HUES48 (cell line): ENCODE measurements at regions not wholly inside any gene's neighbourhood (a gene's known extent, or its start where the extent isn't known, plus 50 kb on each side); places are given as distances from the start of the nearest gene placed in this dataset.

ENCODE experiments used
- H3K27ac ChIP-seq: one replicate; pipeline ENCODE4 v1.7.0; 2013; ENCODE audit warnings: low read depth, low read length, inconsistent platforms
- H3K27me3 ChIP-seq: 2 replicates; pipeline ENCODE4 v1.6.1; 2013; ENCODE audit warnings: mild to moderate bottlenecking, low read length; ENCODE audit not compliant: control insufficient read depth, insufficient read depth
- H3K36me3 ChIP-seq: 2 replicates; pipeline ENCODE4 v1.6.1; 2013; ENCODE audit warnings: low read length; ENCODE audit not compliant: control insufficient read depth, insufficient read depth
- H3K4me1 ChIP-seq: 2 replicates; pipeline ENCODE4 v1.6.1; 2013; ENCODE audit warnings: mild to moderate bottlenecking, low read length; ENCODE audit not compliant: control insufficient read depth, insufficient read depth
- H3K4me3 ChIP-seq: 2 replicates; pipeline ENCODE4 v1.5.1; 2013; ENCODE audit warnings: mild to moderate bottlenecking, low read depth, low read length
- H3K9ac ChIP-seq: 2 replicates; pipeline ENCODE4 v1.6.1; 2013; ENCODE audit warnings: mild to moderate bottlenecking, low read depth, low read length, moderate library complexity
- H3K9me3 ChIP-seq: 2 replicates; pipeline ENCODE4 v1.6.1; 2013; ENCODE audit warnings: low read length; ENCODE audit not compliant: control insufficient read depth, insufficient read depth

DNA sequence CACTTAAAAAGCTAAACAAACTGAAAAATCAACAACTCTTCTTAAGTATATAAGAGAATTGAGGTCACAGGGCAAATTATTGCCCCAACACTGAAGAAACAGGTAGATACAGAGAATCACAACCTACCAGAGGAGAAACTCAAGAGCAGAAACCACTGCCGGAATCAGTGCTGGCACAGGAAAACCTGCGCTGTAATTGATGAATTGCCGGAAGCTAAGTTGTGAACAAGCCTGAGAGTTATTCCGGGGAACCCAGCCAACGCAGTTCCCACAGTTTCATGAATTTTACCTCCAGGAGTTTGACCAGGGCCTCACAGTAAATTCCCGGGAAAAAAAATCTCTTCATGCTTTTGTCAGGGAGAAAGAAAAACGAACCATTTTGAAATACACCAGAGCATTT, 657.1 kb upstream of the BRINP3 start:
- no peak overlapping the region for H3K9ac ChIP-seq
- H3K9me3 ChIP-seq = no peaks in the 10 kb centered on the region

DNA sequence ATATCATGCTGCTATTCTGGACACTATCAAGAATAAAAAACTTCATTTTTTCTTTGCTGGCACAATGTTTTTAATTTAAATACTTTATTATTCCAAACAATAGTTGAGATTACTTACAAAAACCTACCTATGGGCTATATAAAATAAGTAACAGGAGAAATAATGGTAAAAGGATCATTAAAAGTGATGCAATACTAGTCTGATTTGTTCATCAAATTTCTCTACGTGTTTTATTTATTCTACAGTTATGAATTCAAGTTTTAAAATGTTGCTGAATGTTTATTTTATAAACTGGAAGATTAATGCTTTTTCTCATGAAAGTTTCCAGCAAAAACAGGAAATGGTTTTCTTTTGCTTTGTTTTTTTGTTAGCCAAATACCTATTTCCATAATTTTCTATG, 662.4 kb upstream of the BRINP3 start:
- Histone ChIP-seq H3K36me3 (no peaks in the 10 kb centered on the region), H3K27ac (no peak overlapping the region), H3K9me3 (no peaks in the 10 kb centered on the region), H3K4me1 (no peaks in the 10 kb centered on the region), H3K4me3 (no peak overlapping the region), H3K27me3 (no peaks in the 10 kb centered on the region), H3K9ac (no peak overlapping the region)

More for the DNA sequence above, 657.1 kb upstream of the BRINP3 start:
- no peak overlapping the region for H3K4me3 ChIP-seq
- H3K27me3 ChIP-seq = no peaks in the 10 kb centered on the region
- no peaks in the 10 kb centered on the region for H3K4me1 ChIP-seq
- no peak overlapping the region for H3K27ac ChIP-seq
- no peaks in the 10 kb centered on the region for H3K36me3 ChIP-seq

DNA sequence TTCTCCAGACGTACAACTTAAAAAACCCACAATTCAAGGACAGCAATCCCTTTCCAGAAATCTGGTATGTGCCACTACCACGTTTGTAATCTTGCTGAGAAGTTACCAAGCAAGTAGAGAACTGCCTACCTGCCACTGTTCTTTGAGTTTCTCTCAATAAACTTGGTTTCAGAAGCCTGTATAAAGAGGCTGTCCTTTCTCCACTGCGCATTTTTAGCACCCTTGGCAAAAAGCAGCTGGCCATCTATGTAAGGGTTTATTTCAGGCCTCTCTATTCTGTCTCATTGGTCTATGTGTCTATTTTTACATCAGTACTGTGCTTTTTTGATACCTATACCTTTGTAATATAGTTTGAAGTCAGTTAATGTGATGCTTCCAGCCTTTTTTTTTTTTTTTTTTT, 665.1 kb upstream of the BRINP3 start:
- Histone ChIP-seq H3K36me3 (no peaks in the 10 kb centered on the region), H3K9ac (no peak overlapping the region), H3K9me3 (no peaks in the 10 kb centered on the region), H3K4me1 (no peaks in the 10 kb centered on the region), H3K27me3 (no peaks in the 10 kb centered on the region), H3K4me3 (no peak overlapping the region), H3K27ac (no peak overlapping the region)

DNA sequence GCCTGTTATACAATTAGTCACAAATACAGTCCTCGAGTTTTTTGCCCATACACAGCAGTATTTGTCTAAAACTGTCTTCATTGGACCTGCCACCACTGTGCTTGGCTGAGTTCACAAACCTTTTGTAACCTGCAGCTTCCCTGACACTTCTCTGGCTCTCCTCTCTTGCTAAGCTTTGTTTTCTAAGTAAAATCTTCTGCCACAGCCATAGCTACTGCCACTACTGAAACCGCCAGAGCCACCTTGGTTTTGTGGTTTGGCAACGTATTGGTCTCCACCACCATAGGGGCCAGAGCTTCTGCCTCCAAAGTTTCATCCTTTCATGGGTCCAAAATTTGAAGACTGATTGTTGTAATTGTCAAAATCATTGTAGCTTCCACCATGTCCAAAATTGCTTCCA, 668.2 kb upstream of the BRINP3 start:
- H3K4me1 ChIP-seq = no peaks in the 10 kb centered on the region
- no peaks in the 10 kb centered on the region for H3K9me3 ChIP-seq
- no peak overlapping the region for H3K4me3 ChIP-seq
- no peak overlapping the region for H3K9ac ChIP-seq
- H3K27ac ChIP-seq = no peak overlapping the region
- no peaks in the 10 kb centered on the region for H3K36me3 ChIP-seq
- H3K27me3 ChIP-seq = no peaks in the 10 kb centered on the region

DNA sequence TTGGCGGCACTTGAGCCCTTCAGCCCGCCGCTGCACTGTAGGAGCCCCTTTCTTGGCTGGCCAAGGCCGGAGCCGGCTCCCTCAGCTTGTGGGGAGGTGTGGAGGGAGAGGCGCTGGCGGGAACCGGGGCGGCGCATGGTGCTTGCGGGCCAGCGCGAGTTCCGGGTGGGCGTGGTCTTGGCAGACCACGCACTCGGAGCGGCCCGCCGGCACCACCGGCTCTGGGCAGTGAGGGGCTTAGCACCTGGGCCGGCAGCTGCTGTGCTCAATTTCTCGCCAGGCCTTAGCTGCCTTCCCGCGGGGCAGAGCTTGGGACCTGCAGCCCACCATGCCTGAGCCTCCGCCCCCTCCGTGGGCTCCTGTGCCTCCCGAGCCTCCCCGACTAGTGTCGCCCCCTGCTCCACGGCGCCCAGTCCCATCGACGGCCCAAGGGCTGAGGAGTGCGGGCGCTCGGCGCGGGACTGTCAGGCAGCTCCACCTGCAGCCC, 673.7 kb upstream of the BRINP3 start:
- H3K27me3 ChIP-seq = no peaks in the 10 kb centered on the region
- no peaks in the 10 kb centered on the region for H3K36me3 ChIP-seq
- H3K4me1 ChIP-seq = peaks cover 8% of the 10 kb centered on the region; the same call in 1 of the 2 replicates
- no peak overlapping the region for H3K9ac ChIP-seq
- H3K9me3 ChIP-seq = no peaks in the 10 kb centered on the region
- no peak overlapping the region for H3K4me3 ChIP-seq
- H3K27ac ChIP-seq = no peak overlapping the region

DNA sequence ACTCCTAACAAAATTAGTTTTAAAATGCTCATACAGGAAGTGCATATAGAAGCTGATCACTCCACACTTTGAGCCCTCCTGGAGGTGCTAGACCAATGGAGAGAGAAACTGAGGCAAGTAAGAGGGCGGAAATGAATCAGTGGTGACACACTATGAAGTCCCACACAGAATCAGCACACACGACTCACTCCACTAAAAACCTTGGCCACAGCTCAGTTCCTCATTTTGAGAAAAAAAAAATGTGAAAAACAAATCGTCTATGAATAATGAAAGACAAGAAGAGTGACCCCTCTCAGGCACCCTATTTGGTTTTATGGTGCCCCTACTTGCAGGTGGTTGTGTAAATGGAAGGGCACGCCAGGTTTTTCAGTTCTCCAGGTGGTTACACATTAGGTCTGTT, 675.1 kb upstream of the BRINP3 start:
- no peaks in the 10 kb centered on the region for H3K36me3 ChIP-seq
- H3K9me3 ChIP-seq = no peaks in the 10 kb centered on the region
- H3K4me1 ChIP-seq = peaks cover 8% of the 10 kb centered on the region; the same call in 1 of the 2 replicates
- H3K27ac ChIP-seq = no peak overlapping the region
- no peak overlapping the region for H3K4me3 ChIP-seq
- no peak overlapping the region for H3K9ac ChIP-seq
- H3K27me3 ChIP-seq = no peaks in the 10 kb centered on the region

DNA sequence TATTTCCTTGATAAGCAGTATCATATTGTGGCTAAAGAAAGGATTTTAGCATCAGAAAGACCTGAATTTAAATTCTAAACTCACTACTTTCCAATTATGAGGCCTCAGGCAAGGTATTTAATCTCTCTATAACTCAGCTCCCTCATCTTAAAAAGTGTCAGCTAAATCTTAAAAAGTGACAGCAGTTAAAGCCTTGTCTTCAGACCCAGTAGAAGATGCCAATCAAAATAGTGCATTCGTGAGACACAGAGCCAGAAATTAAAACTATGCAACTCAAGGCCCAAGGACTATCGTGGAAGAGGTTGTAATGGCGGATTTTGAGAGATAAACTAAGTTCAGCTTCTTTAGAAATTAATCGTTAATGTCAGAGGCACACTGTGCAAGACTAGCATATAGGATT, 677.5 kb upstream of the BRINP3 start:
- Histone ChIP-seq H3K27ac (no peak overlapping the region), H3K36me3 (no peaks in the 10 kb centered on the region), H3K27me3 (no peaks in the 10 kb centered on the region), H3K9me3 (no peaks in the 10 kb centered on the region), H3K4me3 (no peak overlapping the region), H3K4me1 (peaks cover 8% of the 10 kb centered on the region; the same call in 1 of the 2 replicates), H3K9ac (no peak overlapping the region)

DNA sequence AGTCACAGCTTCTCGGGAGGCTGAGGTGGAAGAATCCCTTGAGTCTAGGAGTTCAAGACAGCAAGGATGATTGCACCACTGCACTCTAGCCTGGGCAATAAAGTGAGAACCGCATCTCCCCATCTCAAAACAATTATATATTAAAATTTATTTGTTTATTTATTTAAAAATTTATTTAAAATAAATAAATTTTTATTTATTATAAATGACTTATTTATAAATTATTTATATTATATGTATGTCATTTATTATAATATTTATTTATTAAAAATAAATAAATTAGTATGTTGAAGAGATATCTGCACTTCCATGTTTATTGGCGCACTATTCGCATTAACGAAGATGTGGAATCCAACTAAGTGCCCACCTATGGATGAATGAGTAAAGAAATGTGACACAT, 683.2 kb upstream of the BRINP3 start:
- Histone ChIP-seq H3K4me3 (no peak overlapping the region), H3K4me1 (no peaks in the 10 kb centered on the region), H3K36me3 (no peaks in the 10 kb centered on the region), H3K9me3 (no peaks in the 10 kb centered on the region), H3K9ac (no peak overlapping the region), H3K27me3 (no peaks in the 10 kb centered on the region), H3K27ac (no peak overlapping the region)

DNA sequence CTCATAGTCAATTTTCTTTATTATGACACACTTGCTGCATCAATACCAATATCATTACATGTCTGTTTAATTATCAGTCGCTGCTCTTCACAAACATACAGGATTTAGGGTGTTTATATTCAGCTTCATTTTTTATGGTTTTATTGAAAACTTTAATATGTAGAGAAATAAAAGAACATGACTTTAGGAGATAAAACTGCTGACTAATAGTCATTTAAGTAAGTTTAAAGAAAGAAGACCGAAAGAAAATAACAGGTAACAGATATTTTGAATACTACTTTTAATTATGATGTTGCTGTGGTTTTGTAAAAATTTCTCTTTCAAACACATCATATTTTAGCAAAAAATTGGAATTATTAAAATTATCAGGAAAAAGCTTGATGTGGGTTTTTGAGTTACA, 685.1 kb upstream of the BRINP3 start:
- H3K9ac ChIP-seq = no peak overlapping the region
- no peaks in the 10 kb centered on the region for H3K36me3 ChIP-seq
- no peak overlapping the region for H3K27ac ChIP-seq
- no peak overlapping the region for H3K4me3 ChIP-seq
- H3K9me3 ChIP-seq = no peaks in the 10 kb centered on the region
- H3K27me3 ChIP-seq = no peaks in the 10 kb centered on the region
- H3K4me1 ChIP-seq = no peaks in the 10 kb centered on the region

DNA sequence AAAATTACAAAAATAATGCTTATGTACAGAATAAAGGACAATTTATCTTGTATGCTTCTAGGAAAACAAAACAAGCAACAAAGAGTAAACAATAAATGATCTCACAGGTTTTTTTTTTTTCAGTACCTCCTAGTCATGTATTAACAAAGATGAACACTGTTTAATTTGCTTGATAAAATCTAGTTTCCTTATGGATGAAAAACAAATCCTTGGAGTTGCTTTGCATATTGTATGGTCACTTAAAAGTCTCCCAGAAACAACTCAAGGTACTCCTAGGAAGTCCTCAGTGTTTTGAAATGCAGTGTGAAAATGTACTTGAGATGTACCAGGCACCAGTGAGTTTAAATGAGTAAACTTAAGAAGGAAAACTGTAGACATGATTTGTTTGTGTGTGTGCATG, 686.0 kb upstream of the BRINP3 start:
- Histone ChIP-seq H3K4me1 (no peaks in the 10 kb centered on the region), H3K36me3 (no peaks in the 10 kb centered on the region), H3K9ac (no peak overlapping the region), H3K4me3 (no peak overlapping the region), H3K27me3 (no peaks in the 10 kb centered on the region), H3K9me3 (no peaks in the 10 kb centered on the region), H3K27ac (no peak overlapping the region)

DNA sequence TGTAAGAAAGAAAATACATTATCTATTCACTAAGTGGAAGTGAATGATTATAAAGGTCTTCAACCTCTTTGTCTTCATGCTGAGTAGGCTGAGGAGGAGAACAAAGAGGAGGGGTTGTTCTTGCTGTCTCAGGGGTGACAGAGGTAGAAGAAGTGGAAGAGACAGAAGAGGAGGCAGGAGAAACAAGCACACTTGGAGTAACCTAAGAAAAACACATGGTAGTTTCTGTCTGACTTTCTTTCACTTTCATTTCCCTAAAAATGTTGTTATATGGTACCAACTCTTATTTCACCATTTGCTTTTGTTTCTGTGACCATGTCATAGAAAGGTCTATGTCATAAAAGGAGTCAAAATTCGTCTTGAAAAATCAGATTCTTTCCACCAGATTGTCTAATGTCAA, 696.6 kb upstream of the BRINP3 start:
- Histone ChIP-seq H3K4me1 (peaks cover 10% of the 10 kb centered on the region; the same call in 1 of the 2 replicates), H3K4me3 (no peak overlapping the region), H3K9ac (no peak overlapping the region), H3K36me3 (no peaks in the 10 kb centered on the region), H3K27me3 (no peaks in the 10 kb centered on the region), H3K27ac (no peak overlapping the region), H3K9me3 (no peaks in the 10 kb centered on the region)

DNA sequence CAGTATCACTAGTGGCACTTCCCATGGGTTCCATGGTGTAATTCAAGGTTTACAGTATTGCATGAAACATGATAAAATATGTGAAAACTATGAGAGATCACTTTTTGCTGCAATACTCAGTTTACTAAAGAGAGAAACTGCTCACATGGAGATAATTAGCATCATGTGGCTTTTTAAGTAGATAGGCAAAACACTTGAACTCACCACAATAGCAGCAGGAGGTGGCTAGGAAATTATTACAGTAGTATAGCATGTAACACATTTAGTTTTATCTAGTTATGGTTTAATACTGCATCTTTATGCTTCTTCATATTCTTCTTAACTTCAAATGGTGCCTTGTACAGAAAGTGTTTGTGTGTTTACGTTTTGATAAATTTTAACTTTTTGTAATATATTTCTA, 698.5 kb upstream of the BRINP3 start:
- H3K27ac ChIP-seq = no peak overlapping the region
- H3K9ac ChIP-seq = no peak overlapping the region
- no peaks in the 10 kb centered on the region for H3K36me3 ChIP-seq
- H3K4me3 ChIP-seq = no peak overlapping the region
- H3K27me3 ChIP-seq = no peaks in the 10 kb centered on the region
- H3K4me1 ChIP-seq = peaks cover 10% of the 10 kb centered on the region; the same call in 1 of the 2 replicates
- no peaks in the 10 kb centered on the region for H3K9me3 ChIP-seq
